NCI-H2029 (cell line): ENCODE measurements at regions not wholly inside any gene's neighbourhood (a gene's known extent, or its start where the extent isn't known, plus 50 kb on each side); places are given as distances from the start of the nearest gene placed in this dataset.
"Not testable (repeated sequence)": the region's sequence is repeated elsewhere in the genome, so short reads cannot be mapped to it uniquely, and the experiment has no call there.

Source experiments
- DNase-seq: peaks from one replicate; lab custom pipeline; 2025; lab: John Stamatoyannopoulos, UW

DNA sequence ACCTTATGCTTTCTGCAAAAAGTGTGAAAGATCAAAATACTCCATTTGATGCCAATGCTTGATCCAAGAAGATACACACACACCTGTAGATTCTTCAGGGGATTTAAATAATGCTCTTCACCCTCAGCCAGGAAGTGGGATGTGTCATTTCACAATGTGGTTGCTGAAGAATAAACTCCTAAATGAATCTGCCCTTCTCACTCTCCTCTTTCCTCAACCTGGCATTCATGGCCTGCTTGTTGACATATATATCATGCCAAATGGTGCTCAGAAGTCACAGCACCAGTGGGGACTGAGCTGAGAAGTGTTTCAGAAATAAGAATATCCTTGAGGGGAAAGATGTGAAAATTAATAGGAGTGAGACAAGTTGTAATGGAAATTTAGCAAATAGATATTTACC, 146.6 kb upstream of the ARHGEF26 start:
- DNase-seq, result no peak

DNA sequence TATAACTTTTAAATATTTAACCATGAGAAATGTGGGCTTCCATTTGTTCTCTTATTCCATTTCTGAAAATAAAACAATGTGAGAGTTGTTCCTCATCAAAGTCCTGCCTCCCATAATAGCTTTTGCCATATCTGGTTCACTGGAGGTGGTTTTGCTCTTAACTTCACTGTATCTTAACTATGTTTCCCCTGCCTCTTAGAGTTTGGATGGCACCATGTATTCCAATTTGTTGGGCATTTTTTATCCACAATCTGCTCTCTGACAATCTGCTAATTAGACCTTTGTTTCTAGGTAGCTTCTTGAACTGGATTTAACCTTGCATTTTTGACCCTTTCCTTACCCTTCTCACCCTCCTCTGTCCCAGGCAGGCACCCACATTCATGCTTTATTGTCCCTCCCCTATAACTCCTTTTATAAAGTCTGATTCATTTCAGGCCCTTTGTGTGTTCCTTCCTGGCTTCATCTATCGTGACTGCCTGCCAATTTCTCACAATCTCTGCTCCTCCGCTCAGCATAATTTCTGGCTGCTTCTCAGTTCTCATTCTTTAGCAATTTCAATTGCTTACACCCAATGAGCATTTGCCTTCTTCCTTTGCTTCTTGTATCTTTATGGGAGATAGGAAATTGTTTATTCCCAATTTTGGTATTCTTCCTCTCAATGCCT, 144.2 kb upstream of the ARHGEF26 start:
- no peak for DNase-seq

DNA sequence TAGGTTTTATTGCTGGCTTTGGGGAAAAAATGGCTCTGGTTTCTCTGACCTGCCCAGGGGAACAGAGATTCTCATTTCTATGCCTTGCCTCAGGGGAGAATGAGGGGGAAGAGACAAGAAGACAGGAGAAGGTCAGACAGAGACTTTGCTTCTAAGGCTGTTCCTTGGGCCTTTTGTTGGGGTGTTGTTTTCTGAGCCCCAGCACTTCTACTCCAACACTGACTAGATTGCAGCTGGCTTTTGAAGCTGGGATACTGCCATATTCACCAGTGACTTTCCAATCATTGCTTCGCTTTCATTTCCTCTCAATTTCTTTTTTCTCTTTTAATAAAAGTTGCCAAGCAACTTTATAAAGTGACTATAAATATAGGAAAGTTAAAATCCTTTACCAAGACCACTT, 143.2 kb upstream of the ARHGEF26 start:
- no peak for DNase-seq

DNA sequence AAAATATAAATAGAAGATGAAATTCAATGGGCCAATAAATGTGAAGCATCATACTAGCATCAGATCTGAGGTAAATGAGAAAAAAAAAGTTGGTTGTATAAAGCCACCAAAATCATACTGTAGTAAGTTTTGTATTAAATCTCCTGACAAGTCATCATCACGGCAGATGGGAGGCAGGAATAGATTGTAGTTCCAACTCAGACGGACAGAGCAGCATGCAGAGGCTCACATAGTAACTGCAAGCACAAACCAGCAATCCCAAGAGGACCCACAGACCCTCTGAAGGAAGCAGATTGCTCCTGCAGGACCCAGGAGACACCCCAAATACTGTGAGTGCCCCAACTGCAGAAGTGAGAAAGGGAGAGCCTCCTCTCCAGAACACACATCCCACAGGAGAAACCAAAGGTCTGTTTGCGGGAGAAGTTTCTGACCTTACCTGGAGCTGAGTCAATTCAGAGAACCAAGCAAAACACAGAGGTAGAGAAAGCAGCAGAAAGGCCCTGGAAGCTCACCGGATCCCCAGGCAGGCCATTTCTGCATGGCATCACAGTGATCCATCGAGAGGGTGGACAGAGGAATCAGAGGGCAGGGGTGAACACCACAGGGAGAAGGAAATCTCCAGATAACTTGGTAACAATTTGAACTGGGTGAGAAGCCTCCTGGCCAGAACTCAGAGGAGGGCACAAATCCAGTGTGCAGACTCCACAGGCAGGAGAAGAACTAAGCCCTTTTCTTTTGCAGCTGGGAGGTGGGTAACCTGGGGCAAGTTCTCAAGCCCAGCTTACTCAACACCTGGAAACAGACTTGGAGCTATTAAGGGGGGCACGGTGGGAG, 141.6 kb upstream of the ARHGEF26 start:
- DNase-seq, result no peak

DNA sequence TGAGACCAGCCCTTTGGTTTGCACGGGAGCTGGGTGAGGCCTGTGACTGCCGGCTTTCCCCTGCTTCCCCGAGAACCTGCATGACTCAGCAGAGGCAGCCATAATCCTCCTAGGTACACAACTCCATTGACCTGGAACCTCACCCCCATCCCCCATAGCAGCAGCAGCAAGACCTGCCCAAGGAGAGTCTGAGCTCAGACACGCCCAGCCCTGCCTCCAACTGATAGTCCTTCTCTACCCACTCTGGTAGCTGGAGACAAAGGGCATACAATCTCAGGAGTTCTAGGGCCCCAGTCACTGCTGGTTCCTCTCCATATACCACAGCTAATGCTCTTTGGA, 141.0 kb upstream of the ARHGEF26 start:
- DNase-seq, result no peak

DNA sequence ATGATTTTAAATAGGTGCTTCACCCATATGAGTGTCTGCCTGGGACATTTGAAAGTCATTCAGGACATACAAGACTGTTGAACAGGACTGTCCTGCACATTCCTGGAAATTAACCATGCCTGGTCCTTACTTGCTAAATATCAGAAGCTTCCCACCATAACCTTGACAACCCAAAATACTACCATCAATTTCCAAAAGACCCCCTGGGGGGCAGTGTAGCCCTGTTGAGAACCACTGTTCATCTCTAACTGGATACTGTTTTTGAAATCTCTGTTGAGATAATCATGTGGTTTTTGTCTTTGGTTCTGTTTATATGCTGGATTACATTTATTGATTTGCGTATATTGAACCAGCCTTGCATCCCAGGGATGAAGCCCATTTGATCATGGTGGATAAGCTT, 123.8 kb upstream of the ARHGEF26 start:
- DNase-seq, result not testable (repeated sequence)

DNA sequence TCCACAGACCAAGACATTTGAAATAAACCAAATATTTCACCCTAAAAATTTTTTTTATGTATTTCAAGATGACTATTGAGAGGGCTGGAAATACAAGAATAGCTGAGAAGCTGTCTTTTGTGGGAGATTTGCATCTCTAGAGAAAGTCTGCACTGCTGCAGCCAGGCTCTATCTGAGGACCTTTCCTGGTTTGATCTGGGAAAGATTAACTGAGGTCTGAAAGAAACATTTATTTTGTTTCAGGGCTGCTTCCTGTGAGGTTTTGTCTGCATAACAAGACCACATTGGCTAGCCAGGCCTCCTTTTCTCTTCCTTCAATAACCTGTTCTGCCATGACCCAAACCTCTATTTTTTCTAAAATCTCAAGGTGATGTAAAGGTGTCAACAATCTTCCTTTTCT, 117.5 kb upstream of the ARHGEF26 start:
- DNase-seq, result no peak

DNA sequence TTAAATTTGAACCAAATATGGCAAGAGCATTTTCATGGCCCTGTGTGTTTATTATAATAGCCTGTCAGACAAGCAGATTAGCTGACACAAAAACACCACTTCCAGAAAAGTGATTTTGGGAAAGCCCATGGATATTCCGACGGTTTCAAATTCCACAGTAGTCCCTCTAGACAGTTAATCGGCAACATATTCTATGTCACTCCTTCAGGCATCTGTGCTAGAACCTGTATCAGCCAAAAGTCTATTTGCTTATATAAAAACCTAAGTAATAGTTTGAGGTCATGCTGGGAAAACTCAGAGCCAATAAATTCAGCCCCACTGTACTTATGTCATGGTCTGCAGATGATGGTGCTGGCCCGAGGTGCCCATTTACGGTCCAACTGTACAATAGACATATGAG, 110.2 kb upstream of the ARHGEF26 start:
- no peak for DNase-seq

DNA sequence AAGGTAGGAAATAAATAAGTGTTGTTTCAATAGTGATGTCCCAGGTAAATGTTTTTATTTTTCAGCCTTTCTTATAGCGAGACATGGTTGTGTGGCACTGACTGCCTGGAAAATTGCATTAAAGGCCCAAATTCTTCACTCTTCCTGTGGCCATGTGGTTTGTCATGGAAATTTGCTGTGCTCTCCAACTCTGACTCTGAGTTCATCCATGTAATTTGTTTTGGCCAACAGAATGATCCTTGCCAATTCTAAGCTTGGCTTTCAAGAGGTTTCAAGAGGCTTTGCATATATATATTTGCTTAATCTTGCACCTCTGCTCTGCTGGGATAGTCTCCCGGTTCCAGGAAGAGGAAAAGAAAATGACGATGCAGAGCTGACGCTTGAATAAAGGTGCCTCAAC, 107.5 kb upstream of the ARHGEF26 start:
- DNase-seq, result no peak

DNA sequence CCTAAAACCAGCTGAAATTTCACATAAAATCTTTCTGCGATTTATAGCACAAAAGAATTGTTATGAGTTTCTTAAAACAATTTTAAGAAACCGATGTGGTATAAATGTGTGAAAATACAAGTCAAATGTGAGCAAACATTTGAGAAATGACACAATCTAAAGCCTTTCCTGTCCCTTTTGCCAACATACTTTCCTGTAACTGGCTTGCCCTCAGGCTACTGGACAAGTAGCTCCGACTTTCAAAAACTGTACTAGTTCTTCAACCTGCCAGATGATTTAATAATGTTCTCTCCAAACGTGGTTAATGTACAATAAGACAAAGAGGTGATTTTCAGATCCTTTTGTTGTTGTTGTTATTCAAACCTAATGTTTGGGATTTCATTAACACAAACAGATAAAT, 105.9 kb upstream of the ARHGEF26 start:
- no peak for DNase-seq

DNA sequence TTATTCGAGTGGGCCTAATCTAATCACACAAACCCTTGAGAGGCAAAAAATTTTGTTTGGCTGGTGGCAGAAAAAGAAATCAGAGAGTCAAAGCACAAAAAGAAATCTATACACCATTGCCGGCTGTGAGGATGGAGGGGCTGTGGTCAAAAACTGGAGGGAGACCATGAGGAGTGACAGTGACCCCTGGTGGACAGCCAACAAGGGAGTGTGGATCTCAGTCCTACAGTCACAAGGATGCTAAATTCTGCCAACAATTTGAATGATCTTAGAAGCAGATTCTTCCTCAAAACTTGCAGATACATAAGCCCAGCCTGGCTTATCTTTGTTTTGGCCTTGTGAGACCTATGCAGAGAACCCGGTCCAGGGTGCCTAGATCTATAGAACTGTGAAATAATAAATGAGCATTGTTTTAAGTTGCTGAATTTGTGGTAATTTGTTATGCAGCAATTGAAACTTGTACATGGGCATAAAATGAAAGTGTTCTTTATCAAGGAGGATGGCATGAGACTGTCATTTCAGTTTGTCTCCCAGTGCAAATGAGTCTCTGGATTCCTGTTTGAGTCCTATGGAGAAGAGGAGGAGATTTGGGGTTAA, 103.0 kb upstream of the ARHGEF26 start:
- DNase-seq, result peak; percentile 4

DNA sequence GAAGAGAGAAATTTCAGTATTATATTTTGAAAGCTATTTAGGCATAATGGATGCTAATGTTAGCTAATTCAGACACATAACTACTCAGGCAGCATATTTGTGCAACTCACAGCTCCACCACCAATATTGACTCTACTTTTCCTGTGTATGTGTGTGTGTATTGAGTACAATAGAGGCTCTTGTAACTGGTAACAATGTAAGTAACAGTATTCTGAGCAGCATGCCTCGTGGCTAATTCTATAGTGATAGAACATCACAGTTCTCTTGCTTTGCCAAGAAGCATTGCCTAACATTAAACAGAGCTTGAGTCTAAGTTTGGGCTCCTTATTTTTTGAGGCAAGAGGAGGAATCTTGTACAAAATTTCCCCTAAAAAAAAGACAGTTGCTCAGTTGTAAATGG, 98.6 kb upstream of the ARHGEF26 start:
- DNase-seq, result no peak

DNA sequence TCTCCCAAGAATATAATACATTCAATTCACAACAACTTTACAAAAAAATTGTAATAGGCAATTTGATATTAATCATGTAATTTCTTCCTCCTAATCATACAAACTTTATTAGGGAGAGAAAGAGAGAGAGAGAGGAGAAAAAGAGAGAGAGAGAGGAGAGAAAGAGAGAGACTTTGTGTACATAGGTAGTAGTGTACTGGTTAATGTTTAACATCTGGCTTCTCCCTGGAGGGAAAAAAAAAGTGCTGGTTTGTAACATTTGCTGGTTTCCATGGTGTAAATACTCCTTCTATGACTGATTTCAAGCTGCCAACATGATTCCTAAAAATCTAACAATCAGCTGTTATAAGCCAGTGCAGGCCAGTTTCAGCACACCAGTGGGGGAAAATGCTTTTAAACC, 98.0 kb upstream of the ARHGEF26 start:
- DNase-seq, result no peak

DNA sequence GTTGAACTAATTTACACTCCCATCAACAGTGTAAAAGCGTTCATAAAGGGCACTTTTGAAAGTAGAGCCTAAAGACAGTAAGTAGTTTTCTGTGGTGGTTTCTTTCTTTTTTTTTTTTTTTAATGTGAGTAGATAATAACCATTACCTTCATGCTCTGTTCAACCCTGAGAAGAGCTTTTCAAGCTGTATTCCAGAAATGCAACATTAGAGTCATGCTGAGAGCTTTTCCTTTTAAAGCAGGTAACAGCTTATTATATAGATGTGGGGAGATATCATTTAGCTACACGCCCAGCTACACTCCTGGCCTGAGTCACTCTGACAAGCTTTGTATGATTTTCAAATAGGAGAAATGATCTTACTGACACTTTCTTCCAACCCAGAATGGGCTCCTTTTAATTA, 96.2 kb upstream of the ARHGEF26 start:
- no peak for DNase-seq

DNA sequence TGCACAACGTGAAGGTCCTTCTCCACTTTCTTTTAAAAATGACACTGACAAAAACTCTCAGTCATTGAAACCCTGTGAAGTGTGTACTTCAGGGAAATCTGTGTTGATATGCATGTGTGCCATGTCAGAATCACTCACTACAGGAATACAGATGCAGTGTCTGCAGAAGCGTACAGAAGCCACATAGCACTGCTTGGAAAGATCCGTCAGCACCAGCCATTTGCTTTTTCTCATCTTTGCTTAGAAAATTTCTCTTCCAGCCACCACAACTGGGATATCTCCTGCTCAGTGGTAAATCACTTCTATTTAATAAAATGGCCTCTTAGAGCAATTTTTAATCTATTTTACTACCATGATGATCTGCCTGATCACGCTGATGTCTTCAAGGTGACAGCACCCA, 91.3 kb upstream of the ARHGEF26 start:
- DNase-seq, result no peak

DNA sequence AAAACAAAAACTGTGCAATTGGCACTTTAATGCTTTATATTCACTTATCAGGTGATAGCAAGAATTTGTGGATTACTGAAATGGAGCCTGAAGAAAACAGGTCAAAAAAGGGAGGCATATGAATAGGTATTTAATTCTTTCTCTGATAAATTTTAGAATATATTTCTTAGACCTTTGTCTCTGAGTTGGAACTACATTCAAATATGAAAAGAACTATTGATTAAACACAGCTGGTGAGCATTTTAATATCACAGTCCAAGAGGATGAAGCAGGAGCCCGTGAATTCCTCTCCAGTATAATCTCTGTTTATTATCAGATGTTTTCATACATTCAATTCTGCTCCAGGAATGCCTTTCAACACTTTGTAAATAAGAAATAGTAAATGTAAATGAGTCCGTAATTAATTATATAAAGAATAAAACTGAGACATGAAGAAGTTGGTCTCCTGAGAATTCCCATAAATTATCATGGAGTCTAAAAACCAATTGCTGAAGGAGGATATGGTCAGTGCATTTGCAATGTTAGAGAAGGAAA, 86.3 kb upstream of the ARHGEF26 start:
- no peak for DNase-seq

DNA sequence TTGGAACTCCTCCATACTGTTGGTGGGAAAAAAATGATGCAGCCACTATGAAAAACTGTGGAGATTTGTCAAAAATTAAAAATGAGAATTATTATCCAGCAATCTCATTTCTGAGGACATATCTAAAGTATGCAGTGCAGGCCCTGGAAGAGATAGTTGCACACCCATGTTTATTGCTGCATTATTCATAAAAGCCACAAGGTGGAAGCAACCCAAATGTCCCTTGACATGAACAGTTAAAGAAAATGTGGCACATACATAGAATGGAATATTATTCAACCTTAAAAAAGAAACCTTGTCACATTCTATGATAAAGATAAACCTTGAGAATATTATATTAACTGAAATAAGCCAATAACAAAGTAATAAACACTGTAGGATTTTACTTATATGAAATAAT, 80.9 kb upstream of the ARHGEF26 start:
- no peak for DNase-seq

DNA sequence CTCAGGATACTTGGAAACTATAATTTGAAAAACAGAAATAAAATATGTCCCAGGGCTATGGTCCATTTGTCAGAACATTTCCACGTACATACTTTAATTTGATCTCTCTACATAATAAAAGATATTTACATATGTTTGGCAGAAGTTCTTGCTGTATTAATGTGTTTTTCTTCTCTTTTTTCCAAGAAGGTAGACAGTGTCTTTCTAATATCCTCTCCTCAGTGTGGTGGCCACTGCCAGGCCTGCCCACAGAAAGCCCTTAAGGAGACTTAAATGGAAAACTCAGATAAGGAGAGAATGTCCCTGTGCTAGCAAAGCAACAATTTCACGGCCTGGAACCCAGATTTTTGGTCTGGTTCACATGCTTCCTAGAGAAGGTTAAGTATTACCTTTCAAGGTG, 76.5 kb upstream of the ARHGEF26 start:
- DNase-seq, result no peak

DNA sequence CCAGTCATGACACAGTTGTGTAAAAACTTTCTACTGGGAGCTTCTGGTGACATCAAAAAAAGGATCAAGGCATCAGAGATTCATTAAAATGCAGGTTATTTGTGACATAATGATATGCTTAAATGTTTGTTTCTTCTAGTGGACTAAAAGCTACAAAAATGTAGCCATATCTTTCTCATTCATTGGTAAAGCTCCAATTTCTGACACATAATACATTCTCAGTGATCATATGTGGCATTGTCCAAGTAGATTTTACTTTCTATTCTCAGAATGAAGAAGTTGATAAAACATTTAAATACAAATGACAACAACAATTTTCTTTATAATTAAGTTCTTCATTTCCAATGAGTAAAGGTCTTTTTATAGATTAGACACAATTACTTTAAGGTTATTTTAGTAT, 71.0 kb upstream of the ARHGEF26 start:
- no peak for DNase-seq

DNA sequence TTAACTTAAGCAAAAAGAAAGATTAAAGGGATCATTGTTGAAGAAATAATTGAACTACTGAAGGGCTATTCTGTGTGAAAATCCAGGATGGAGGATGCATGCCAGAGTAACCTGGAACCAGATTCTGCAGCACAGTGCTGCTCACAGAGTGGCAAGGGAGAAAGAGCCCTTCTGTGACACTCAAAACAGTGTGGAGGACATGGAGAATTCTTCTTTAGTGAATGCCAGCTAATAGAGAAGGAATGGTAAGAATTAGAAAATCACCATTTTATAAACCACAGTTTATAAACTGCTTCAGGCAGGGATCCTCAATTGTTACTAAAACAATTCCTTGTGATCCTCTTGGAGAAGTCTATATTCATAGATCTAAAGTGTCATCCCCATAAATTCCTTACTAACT, 70.4 kb upstream of the ARHGEF26 start:
- DNase-seq, result no peak

DNA sequence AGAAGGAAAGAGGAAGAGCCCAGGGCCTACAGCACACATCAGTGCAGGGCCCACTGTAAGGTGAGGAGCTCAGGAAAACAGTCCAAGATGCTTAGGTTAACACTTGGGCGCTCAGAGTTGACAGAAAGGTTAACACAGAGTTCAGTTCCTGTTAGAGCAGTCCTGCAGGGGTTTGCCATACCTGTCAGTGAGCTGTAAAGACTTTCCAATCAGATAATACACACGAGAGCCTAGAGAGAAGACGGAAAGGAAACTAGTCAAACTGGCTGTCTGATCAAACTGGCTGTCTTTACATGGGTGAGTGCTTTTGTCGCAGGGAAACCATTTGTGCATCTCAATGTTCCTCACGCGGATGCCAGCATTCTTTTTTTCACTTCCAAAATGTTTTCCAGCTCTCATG, 61.4 kb upstream of the ARHGEF26 start:
- DNase-seq, result no peak

DNA sequence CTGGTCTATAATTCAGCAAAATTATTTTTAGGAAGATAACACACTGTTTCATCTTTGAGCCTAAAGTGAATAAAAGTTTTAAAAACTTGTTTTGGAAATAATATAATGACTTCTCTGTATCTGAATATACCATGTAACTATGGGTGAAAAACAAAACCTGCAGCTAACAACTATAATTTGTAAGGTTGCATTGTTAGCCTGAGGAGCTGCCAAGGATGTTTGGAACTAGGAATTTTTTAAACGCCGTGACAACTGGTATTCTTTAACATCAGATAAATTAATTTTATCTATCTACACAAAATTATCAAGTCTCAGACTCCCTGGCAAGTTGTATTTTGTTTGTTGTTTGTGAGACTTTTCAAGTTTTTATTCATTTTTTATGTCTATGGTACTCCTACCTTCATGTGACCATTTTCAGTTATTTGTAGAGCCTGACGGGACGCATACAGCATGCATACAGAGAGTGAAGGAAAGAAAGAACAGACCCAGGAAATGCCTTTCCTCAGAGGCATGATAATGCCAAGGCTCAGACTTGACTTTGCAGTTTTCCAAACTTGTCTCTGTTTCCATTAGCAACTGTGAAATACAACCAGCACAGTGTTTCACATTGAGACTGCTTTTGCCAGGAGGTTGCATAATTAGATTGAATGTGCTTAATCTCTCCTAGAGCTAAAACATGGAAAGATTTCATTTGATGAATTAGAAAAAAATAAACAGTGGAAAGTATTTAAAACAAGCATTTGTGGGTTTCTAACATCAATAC, 60.8 kb upstream of the ARHGEF26 start:
- no peak for DNase-seq

DNA sequence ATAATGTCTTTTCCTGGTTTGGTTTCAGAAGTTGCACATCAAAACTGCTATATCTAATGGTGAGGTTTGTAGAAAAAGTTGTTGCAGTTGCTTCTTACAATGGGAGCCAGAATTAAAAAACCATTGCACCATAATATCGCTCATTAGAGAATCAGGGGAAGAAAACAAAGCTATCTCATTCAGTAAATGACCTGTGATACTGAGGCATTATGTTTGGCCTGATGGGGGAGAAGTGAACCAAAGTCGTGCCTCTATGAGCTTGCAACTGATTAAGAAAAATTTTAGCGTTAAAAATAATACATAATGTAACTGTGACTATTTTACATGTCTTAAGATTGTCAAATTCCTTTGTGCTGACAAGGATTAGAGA, 60.2 kb upstream of the ARHGEF26 start:
- no peak for DNase-seq
